Renal pelvis (tissue), 1 donor: ENCODE measurements at regions not wholly inside any gene's neighbourhood (a gene's known extent, or its start where the extent isn't known, plus 50 kb on each side); places are given as distances from the start of the nearest gene placed in this dataset.
"Not testable (repeated sequence)": the region's sequence is repeated elsewhere in the genome, so short reads cannot be mapped to it uniquely, and the experiment has no call there.

Experiments
- DNase-seq: peaks from one replicate; pipeline ENCODE4 v3.0.0-alpha.2; 2013

DNA sequence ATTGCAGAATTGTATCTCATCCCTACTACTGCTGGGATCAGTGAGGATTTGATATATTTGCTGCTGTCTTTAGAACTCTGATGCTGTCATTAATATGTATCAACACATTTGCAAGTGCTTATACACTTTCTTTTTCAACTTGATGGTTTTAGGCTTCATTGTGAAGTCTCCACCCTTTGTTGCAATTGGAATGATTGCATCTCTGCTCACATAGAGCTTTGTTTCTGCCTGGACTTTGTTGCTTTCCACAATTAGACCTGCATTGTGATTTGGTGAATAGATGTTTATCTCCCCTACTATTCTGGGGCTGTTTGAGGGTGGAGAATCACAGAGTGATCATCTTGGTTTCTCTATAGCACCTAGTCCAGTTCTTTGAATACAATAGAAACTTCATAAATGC lies 666.7 kb downstream of the EPM2A start:
- no peak for DNase-seq

DNA sequence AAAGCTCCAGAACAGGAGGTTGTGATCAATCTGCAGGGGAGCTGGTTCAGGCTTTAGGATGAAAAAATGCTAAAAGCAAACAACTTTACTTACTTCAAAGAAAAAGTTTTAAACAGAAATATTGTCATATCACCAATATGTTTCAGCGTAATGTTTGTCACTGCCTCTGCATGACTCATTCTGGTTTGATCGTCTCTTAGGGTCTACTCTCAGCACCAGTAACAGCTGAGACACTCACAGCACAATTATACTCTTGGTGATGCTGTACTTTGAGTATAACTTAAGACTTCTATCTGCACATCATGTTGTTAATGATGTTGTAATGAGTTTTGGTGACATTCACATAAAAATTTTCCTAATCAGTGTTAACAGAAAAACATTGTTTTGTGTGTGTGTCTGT lies 665.4 kb downstream of the EPM2A start:
- no peak for DNase-seq

DNA sequence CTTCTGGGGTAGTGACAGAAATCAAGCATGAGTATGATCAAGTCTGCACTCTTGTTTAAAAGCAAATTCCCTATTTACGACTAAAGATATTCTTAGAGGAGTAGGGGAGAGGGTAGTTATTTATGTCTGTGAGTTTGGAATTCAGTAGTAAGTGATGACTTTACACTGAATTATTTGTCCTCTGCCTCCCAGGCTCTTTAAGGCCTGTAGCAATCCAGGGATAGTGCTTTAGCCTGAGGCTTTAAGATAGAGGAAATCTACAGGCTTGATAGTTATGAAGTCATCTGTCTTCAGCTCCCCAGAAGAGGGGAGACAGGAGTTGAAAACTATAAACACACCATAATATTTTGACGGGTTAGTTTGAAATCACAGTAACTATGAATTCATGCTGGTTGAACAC lies 664.5 kb downstream of the EPM2A start:
- DNase-seq: no peak

DNA sequence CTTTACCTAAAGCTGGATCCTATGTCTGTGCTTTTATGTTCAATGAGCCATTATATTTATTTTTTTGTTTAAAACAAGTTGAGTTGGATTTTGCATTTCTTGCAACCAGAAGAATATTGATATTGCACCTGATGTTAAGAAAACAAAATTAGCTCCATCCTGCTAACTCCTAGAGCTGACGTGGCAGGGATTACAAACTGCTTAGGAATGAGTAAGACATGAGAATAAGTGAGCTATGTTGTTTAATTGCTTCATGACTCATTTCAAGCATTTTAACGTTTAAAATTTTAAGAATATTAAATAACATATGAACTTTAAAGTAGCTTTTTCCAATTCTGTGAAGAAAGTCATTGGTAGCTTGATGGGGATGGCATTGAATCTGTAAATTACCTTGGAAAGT lies 663.5 kb downstream of the EPM2A start:
- DNase-seq: no peak

DNA sequence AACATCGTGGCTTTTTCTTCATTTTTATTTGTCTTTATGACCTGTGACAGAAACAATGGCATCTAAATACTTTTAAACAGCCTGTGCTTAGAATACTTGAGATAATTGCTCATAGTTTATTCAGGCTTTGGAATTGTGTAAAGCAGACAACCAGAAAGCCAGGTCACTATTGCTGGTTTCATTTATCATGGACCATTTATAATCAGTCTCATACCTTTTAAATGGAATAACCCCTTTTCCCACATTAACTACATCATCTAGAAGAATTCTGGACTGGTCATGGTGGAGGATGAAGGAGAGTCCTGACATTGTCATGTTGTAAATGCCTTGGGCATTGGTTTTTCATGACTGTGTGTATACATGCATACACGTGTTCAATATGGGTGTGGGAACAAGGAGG lies 661.5 kb downstream of the EPM2A start:
- no peak for DNase-seq

DNA sequence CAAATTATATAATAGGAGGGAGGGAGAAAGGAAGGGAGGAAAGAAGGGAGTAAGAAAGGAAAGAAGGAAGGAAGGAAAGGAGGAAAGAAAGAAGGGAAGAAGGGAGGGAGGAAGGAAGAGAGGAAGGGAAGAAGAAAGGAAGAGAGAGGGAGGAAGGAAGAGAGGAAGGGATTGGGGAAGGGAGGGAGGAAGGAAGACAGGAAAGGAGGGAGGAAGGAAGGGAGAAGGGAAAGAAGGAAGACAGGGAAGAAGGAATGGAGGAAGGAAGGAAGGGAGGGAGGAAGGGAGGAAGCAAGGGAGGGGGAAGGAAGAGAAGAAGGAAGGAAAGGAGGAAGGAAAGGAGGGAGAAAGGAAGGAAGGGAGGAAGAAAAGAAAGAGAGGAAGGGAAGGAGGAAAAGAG lies 660.5 kb downstream of the EPM2A start:
- DNase-seq: no peak

DNA sequence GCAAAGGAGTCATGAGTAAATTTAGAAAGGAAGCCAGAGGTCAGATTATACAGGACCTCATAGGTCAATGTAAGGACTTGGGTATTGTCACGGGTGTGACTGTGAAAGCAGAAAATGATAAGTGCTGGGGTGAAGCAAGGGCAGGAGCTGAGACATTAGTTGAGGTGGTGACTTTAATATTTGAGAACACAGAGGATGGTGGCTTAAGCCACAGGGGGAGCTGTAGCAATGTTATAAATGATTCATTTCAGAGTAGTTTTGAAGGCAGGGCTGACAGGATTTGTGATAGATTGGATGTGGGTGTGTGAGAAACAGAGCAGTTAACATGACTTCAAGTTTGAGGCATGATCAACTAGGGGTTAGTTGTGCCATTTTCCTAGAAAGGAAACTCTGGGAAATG lies 659.9 kb downstream of the EPM2A start:
- no peak for DNase-seq

DNA sequence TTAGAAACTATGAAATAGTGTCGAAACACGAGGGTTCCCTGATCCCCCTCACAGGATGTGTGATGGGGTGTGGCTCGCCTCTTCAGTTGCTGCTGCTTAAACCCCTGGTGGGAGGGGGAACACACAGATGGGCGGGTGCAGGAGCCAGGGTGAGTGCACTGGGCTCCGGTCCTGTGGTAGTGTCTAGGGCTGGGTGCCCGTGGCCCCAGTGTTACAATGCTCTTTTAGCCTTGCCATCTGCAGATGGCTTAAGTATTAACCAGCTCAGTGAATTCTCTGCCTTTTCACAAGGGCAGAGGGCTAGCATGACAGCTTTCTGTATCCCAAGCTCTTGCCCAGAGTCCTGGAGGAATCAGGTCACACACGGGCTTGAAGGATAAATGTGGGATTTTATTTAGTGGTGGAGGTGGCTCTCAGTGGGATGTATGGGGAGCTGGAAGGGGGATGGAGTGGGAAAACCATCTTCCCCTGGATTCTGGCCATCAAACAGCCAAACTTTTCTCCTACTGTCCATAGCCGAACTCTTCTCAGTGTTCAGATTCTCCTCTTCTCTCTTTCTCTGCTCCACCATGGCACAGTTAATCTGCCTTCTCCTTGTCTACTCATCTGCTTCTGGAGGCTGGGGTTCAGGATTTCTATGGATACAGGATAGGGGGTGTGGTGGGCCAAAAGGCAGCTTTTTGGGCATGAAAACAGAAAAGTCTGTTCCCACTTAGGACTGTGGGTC lies 659.0 kb downstream of the EPM2A start:
- DNase-seq: no peak

DNA sequence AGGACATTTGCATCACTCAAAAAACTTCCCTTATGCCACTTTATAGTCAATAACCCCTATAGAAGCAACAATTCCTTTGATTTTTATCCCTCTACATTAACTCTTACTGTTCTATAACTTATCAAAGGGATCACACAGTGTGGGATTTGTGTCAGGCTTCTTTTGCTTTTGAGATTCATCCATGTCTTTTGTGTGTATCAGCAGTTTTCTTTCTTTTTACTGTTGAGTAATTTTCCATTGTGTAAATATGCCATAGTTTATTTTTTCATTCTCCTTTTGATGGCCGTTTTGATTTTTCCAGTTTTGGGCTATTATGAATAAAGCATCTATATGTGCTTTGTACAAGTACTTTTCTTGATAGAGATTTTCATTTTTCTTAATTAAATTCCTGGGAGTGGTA lies 657.9 kb downstream of the EPM2A start:
- no peak for DNase-seq

DNA sequence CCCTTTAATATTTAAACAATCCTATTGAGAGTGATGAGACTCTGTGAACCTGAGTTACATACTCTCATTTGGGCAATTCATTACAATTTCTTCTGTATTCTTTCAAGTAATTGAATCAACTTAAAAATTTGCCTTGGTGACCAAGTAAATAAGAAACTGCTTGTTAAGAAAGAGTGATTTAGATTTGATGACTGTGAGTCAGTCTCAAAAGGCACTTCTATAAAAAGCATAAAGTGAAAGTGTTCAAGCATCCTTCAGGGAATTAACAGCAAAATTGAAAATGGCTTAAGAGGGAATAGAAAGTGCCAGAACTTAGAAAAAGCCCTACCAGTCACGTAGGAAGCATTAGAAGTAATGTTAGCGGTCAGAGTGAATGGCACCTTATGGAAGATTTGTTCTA lies 654.7 kb downstream of the EPM2A start:
- no peak for DNase-seq

DNA sequence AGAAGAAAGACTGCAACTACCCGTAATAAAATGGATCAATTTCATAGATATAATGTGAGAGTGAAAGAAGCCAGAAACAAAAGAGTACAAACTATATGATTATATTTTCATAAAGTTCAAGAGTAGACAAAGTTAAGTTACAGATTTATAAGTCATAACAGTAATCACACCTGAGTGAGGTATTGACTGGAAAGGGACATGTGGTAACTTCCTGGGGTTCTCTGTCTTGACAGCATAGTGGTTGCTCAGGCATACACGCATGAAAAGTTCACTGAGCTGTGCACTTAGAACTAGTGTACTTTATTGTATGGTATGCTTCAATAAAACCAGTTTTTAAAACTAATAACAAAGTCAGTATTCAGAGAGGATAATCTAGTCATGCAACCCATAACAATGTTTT lies 653.6 kb downstream of the EPM2A start:
- DNase-seq: no peak

DNA sequence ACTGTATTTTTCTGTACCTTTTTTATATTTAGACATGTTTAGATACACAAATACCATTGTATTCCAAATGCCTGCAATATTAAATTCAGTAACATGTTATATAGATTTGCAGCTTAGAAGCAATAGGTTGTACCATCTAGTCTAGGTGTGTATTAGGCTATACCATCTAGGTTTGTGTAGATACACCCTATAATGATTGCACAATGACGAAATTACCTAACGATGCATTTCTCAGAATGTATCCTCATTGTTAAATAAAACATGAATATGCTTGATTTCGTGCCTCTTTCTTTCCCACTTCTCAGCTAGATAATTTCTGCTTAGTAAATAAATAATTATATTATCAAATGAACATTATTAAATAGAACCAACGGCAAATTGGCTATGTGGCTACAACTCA lies 653.0 kb downstream of the EPM2A start:
- no peak for DNase-seq

DNA sequence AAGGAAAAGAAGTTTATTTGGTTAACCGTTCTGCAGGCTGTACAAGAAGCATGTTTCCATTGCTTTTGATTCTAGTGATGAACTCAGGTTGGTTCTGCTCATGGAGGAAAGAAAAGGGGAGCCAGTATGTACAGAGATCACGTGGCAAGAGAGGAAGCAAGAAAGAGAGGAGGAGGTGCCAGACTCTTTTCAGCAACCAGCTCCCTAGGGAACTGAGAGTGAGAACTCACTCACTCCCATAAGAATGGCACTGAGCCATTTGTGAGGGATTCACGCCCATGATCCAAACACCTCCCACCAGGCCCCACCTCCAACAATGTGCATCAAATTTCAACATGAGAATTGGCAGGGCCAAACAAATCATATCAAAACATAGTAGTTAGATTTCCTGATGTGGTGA lies 649.1 kb downstream of the EPM2A start:
- DNase-seq: no peak

DNA sequence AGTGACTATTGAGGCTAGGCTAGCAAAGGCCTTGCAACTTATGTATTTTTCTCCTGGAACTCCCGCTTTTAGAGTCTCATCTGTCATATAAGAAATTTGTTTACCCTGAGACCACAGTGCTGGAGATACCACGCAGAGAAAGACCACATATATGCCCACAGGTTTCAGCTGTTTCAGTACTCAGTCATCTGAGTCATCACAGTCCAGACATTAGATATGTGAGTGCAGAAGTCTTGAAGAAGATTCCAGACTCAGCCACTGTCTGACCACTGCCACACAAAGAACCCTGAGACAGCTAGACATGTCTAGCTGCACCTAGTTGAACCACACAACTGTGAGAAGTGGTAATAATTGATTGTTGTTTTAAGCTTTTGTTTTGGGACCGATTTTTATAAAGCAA lies 648.3 kb downstream of the EPM2A start:
- no peak for DNase-seq

DNA sequence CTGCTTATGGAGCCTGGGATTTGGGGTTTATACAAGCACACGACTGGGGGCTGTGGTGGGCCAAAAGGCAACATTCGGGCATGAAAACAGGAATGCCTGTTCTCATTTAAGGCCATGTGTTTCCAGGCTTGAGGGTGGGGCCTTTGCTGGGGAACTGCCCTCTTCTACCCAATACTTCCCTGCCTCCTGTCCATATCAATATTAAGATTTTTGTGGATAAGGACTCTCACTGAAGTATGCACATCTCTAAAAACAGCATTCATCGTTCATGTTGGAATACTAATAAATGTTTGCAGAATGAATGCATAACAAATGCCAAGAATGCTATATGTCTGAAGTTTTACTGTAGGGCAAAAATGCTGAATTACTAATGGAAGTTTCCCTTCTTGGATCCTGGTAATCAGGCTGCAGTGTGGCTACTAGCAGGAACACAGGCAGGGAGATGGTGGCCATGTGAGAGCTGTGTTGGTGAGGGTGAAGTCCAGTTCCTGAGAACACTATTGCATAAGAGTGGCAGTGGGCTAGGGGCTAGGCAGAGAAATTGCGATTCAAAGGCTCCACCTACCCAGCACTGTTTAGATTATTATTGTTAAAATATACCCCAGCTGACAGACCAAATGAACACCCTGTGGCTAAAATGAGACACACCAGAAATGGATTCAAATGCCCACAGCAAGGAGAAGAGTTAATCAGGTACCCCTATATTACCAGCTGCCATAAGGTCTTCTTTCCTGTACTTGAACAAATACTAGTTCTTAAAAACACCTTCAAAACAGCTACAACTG lies 644.3 kb downstream of the EPM2A start:
- DNase-seq: no peak

DNA sequence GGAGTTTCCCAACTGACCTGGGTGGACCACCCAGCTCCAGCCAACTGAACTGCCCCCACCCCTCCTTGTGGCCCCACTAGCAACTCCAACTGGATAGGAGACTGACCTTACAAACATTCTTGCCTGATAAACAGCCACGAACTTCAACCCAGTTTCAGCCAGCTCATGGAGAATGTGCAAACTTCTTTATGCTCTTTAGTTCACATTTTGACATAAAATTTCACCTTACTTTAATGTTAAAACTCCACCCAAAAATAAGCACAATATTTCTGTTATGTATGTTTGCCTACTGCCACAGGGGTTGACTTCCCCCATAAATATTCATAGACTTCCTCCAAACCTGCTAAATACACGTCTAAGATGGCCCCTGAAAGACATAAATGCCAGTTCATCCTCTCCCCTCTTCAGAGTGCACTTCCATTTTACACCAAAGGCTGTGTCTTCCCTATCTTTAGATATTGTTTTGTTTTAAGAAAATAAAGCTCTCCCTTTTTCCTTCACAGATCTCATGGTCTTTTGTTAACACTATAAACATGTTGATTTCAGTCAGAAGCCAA lies 643.7 kb downstream of the EPM2A start:
- no peak for DNase-seq

DNA sequence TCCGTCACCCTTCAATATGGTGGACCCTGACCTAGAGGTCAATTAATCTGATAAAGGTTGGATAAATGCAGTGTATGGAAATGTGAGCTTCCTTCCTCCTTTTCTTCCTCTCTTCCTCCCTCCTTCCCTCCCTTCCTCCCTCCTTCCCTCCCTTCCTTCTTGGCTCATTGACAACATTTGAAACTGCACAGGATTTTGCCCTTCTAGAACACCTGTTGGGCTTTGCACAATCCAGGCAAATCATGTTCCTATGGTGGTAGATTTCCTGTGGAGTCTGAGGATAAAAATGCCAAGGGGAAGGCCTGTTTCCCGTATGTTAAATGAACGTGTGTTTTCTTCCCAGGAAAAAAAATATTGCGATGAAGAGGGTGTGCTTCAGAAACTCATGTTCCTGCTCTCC lies 642.8 kb downstream of the EPM2A start:
- no peak for DNase-seq

DNA sequence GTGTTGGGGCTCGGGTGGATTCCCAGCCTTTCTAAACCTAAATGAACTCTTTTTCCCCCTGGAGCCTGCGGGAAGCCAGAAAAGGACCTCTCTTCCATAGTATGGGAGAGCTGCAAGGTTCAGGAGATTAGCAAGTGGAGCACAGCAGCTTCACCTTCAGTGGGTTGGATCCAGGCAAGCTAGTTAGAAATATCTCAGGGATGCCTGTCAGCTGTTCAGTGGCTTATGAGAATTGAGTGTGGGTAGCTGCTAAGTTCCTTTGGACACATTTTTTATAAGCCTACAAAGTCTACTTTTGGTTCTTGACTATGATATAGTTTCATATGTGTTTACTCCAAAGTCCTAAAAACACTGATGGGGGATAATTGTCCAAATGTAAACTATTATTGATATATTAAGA lies 642.1 kb downstream of the EPM2A start:
- no peak for DNase-seq

DNA sequence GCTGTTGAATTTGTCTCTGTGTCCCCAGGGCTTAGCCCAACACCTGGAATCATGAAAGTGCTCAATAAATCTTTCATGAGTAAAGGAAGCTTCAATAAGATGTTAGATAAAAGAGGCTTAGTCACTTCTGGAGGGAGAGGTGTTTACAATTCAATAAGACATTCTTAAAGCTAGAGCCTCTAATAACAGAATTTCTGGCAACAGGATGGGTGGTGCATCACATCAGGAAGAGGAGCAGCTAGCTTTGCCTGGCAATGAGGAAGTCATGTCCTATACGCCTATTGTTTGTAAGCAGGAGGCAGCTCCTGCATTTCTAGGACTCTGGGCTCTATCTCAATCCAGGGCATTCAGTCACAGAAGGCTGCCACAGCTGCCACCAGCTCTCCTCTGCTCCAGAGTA lies 638.5 kb downstream of the EPM2A start:
- DNase-seq: no peak

DNA sequence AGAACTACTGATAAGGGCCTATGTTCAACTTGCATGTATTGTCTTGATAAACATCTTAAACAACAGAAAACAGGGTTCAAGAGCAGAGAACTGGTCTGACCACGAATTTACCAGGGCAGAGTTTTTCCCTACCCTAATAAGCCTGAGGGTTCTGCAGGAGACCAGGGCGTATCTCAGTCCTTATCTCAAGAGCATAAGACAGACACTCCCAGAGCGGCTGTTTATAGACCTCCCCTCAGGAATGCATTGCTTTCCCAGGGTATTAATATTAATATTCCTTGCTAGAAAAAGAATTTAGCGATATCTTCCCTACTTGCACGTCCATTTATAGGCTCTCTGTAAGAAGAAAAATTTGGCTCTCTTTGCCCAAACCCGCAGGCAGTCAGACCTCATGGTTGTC lies 637.2 kb downstream of the EPM2A start:
- not testable (repeated sequence) for DNase-seq

DNA sequence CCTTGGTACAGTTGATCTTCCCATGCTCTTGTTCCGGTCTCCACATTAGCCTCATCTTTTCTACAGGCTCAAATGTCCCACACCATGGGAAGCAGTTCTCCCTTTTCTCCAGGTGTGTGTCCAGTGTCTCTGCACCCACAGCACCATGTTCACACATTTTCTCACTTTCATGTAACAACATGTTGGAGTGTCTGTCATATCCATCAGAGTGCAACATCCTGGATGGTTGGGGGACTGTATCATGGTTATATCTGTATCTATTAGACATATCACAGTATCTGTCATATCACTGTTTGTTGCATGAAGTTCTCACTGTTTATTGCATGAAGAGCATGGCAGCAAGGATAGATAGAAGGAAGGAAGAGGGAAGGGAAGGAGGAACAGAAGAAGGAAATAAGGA lies 635.6 kb downstream of the EPM2A start:
- no peak for DNase-seq

DNA sequence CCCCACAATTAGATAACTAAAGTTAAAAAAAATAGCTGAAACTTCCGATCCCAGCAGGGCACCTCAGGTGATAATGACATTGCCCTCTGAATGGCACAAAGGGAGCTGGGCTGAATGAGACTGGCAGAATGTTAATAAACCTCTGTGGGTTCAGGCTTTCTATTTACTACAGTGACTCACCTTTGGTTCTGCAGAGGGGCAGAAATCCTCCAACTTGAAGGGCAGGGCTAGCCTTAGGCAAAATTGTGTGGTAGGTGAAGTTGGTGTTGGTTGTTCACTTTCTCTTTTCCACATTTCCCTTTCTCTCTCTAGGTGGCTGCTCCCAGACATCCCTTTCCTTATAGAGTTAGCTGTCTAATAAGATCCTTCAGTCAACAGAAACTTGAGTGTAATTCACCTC lies 625.2 kb downstream of the EPM2A start:
- no peak for DNase-seq

DNA sequence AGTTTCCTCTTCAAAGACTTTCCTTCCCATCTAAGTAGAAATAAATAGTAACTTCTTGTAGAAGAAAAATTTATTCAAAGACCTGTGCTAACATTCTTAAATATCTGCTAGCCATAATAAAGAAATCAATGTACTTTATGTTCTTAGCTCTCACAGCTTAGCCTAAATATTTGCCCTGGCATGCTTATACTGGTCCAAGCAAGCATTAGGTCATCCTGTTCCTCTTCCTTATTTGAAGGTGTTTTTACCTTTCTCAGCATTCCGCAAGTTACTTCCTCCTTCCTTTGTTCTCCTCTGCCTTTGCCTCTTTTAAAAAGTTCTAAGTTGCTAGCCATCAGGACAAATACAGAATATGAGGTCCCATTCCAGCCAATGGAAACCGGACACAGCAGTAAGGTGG lies 623.9 kb downstream of the EPM2A start:
- DNase-seq: not testable (repeated sequence)

DNA sequence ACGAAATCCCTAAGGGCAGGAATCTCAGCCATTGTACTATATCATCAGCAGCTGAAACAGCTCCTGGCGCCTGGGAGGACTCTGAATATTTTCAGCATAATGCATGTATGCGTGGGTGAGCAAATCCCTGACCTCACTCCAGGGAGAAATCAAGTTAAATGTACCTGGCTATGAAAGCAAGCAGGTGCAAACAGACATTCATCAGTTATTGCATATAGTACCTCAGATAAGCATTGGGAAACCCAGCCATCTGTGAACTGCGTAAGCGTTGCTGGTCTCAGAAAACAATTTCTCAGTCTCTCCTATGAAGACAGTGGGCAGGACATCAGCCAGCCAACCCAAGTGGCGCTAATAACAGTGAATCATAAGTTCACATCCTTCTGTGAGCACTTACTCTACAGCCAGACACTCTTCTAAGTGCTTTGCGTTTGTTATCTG lies 622.6 kb downstream of the EPM2A start:
- no peak for DNase-seq
